T follicular helper cell (primary cell): ENCODE measurements at regions not wholly inside any gene's neighbourhood (a gene's known extent, or its start where the extent isn't known, plus 50 kb on each side); places are given as distances from the start of the nearest gene placed in this dataset.
"Not testable (repeated sequence)": the region's sequence is repeated elsewhere in the genome, so short reads cannot be mapped to it uniquely, and the experiment has no call there.

Source experiments
- DNase-seq: peaks from one replicate; pipeline ENCODE4 v3.0.0-alpha.2; 2020; ENCODE audit warnings: low read depth

GRCh38 chr16:65312071-65312470, 190.2 kb upstream of the CDH11 start:
- no peak for DNase-seq

- not testable (repeated sequence) for DNase-seq
These were observed 188.6 kb upstream of the CDH11 start for GRCh38 chr16:65310491-65310890.

DNA sequence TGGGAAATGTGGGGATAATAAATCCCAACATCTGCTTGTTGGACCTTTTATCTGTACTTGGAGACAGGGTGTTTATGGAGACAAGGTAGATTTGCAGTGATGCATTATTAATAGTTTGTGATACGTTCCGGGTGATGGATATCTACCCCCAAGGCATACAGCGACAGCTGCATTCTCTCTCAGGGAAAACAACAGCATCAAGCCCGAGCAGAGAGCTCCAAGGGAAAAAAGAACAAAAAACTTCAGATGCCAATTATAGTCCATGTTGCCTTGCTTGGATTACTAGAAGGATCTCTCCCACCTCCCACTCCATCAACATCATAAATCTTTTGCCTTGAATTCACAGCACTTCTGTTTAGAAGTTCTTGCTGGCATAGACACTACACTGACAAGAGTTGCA, 187.5 kb upstream of the CDH11 start:
- no peak for DNase-seq

GRCh38 chr16:65308506-65308905, 186.6 kb upstream of the CDH11 start:
- DNase-seq: no peak

GRCh38 chr16:65307286-65307685, 185.4 kb upstream of the CDH11 start:
- no peak for DNase-seq

DNA sequence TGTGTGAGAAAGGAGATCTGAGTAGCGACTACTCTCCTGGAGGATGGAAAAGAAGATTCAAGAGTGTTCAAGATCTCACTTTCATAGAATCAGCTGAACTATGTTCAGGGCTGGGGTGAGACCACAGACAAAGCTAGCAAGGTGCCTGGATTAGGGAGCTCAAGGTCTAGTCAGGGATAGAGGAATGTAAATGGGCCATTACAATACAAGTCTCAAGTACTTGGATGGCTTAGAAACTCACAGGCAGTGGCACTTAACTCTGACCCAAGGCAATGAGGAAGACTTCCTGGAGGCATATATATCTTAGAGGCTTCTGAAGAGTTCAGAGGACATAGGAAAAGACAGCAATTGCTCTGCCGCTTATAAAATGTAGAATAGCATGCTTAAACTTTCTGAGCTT, 184.9 kb upstream of the CDH11 start:
- no peak for DNase-seq

DNA sequence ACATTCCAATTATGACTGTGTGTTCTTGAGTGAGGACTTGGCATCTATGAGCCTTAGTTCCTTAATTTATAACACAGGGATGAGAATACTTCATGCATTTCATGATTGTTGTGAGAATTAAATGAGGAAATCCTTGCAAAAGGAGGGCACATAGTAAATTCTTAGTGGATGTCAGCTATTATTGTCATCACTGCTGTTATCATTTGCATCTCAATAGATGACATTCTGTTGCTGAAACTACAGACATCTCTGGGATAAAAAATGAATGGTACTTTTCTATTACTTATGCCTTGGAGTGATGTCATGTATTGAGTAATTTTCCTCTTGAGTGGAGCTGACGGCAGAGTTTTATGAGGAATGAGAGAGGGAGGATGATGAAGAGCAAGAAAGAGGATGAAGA, 184.4 kb upstream of the CDH11 start:
- DNase-seq: no peak

- no peak for DNase-seq
These were observed 183.6 kb upstream of the CDH11 start for GRCh38 chr16:65305266-65305959.

GRCh38 chr16:65301029-65301428, 179.2 kb upstream of the CDH11 start:
- no peak for DNase-seq

- no peak for DNase-seq
These were observed 175.6 kb upstream of the CDH11 start for GRCh38 chr16:65297453-65297852.

GRCh38 chr16:65295527-65295926, 173.7 kb upstream of the CDH11 start:
- no peak for DNase-seq

- no peak for DNase-seq
These were observed 172.8 kb upstream of the CDH11 start for GRCh38 chr16:65294708-65295107.

GRCh38 chr16:65294165-65294564, 172.3 kb upstream of the CDH11 start:
- no peak for DNase-seq

DNA sequence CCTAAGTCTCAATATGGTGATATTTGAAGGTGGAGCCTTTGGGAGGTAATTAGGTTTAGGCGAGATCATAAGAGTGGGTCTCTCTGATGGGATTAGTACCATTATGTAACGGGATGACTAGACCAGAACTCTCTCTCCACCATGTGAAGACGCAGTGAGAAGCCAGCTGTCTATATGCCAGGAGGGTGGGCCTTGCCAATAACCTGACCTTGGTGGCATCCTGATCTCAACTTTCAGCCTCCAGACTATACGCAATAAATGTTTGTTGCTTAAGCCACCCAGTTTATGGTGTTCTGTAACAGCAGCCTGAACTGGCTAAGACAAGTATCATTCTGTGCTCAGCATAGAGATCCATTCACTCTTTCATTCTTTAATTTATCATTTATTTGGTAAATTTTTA, 167.2 kb upstream of the CDH11 start:
- DNase-seq: no peak

DNA sequence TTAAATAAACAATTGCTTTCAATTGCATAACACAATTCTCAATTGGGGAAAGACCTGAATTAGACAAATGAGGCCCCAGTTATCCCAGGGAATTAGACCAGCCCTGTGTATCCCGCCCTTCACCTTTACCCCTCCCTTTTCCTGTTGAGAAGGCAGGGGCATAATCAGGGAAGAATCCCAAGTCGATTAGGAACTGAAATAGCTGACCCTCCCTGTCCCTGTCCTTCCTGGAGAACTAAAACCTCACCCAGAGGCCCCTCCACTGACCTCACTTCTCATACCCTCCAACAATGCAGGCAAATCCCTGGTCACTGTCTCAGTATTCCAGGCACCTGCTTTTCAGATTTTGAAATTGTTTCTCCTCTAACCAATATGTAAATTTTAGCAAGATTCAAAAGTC, 165.4 kb upstream of the CDH11 start:
- DNase-seq: no peak

DNA sequence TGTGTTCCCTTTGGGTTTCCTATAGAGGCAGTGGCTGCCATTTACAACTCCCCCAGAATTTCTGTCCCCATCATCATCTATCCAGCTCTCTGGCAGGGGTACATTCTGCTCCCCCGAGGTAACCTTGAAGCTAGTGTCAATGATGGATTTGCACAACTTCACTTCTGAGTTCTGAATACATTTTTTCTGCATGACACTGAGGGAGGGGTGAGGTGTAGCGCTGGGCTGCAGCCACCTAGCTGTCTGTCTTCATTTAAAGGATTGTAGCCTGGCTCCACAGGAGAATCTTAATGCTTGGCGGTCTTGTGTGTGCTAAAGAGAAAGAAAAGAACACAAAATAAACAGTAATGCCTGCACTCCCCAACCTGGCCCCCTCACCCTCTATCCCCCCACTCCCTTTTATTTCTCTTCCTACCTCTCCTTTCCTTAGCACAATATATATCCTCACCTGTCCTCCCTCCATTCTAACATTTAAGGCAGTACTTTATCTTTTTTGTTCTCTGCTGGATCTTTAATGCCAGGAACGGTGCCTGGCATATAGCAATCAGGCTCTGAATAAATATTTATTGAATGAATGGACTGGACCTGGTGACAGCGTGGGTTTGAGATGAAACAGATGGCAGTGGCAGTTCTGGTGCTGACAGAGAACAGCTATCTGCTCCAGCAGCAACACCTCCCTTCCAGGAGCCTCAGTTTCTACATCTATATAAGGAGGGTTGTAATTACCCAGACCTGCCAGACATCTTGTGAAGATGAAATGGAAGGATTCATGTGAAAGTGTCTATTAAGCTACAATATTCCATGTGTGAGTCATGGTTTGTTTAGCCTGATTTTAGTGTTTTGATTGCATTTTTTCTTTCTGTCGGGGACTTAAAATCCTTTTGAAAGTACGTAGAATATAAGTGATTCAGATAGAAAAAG, 163.5 kb upstream of the CDH11 start:
- DNase-seq: no peak

DNA sequence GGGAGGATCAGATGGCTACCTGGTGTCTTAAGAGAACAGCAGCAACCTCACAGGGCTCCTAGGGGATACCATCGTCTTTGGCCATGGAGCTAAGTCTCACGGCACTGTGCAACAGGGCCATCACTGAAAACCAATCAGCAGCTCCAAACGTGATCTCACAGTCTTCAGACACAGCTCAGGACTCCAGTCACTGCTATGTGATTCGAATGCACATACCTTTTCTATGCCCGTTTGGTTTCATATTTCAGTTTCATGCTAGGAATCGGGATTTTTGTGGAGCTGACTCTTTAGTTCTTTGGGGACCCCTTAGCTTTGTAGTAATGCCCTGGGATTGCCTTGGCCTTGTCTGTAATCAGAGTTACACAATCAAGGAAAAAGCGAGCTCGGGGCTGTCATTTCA, 162.8 kb upstream of the CDH11 start:
- DNase-seq: no peak

DNA sequence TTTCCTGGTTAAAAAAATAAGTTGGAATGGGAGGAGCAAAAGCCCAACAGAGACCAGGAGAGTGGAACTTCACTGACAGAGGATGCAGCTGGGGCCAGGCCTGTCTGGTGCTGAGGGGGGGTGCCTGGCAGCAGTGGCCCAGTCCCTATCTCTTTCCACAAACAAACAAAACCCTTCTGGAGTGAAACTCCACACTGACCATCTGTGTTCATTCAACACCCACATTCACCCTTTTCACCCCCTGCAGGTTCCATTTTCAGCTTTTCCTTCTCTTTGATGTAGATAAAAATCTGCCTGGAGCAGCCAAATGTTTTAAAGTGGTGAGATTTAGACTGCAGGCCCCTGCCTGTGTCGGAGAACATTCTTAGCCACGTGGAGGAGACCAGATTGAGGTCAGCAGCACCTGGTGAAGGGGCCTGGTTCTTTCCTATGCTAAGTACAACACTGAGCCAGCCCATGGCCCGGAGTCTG, 161.4 kb upstream of the CDH11 start:
- no peak for DNase-seq

- no peak for DNase-seq
These were observed 159.7 kb upstream of the CDH11 start for GRCh38 chr16:65281586-65281985.

DNA sequence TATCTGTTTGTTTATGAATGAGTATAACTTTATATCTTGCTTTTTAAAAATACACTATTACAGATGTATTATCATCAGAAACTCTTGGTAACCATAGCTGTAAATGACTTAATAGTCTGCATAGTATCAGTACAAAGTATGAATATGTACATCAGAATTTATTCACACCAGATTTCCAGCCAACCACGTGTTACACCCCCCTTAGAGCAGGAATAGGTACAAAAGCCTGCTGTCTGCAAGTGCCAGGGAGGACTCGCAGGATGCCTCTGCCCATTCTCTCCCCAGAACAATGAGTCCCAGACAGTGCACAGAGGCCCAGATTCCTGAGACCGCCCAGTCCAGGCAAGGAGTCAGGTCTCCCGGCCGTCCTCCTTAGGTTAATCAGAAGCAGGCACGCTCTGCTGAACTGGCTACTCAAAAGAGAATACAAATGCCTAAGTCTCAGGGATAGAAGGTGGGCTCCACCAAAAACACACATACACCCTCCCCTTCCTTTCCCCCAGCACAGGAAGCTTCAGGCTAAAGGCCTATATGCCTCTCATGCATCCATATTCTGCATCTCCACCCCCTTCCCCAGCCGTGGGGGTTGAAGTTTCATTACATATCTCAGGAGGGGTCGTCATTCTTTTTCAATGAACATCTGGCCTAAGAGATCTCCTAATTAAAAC, 159.1 kb upstream of the CDH11 start:
- no peak for DNase-seq

GRCh38 chr16:65279576-65279975, 157.7 kb upstream of the CDH11 start:
- no peak for DNase-seq

DNA sequence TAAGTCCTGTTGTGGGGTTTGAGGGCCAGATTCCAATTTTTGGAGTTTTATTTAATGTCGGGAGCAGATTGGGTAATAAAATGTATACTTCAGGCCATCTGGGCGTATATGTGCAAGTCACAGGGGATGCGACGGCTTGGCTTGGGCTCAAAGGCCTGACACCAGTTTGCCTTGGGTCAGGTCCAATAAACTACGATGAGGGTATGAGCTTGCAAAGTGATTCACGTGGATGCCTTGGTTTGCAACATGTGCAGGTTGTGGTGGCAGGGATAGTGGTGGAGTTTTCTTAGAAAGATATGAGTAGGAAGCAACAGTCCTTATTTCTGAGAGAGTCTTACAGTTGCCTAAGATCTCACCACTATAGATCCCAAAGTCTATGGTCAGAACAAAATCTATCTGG, 157.0 kb upstream of the CDH11 start:
- no peak for DNase-seq

DNA sequence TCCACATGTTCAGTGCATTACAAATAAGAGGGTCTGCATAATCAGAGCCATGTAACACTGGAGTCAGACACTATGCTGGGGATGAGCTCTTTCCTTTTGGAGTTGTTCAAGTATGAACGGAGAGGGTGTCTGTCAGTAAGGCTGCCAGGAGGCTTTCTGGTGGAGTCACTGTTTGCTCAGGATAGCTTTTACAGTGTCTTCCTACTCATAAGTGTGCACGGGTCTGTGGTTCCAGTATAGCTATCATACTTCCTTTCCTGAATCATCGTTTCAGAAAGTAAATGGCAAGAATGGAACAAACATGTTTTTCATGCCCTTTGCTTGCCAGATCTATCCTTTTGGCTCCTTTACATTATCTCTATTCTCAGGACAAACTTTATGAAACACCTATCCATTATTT, 152.7 kb upstream of the CDH11 start:
- no peak for DNase-seq
